Left colon (tissue), 2 donors: ENCODE measurements at regions not wholly inside any gene's neighbourhood (a gene's known extent, or its start where the extent isn't known, plus 50 kb on each side); places are given as distances from the start of the nearest gene placed in this dataset.

ENCODE experiments used
- ATAC-seq: fragments of 200-7000 bp; cut with Tn5 transposase; one replicate; pipeline ENCODE4 v1.9.1; 2020; ENCODE audit warnings: mild to moderate bottlenecking, moderate library complexity
- DNase-seq, 2 donors: peaks; one replicate each; pipeline ENCODE4 v3.0.0-alpha.2; 2020
- intact Hi-C, 2 donors: fragments of 100-400 bp; cut with DNase I in 1 of 2; cut with micrococcal nuclease in 1 of 2; formaldehyde crosslinking; loops; one replicate each; pipeline versions ENCODE4 v1.11.2 to v1.14.0; 2022; cut with DNase I, micrococcal nuclease
- donor health status: DM: no; HTN: no; CAD: no.
- donor health status: DM: yes; HTN: yes; CAD: no.

- intact Hi-C loops, result no loop called here
- DNase-seq (no peak), ATAC-seq (no peak)
Measured at GRCh38 chr10:121237718-121238117, 360.5 kb downstream of the FGFR2 start.

- DNase-seq, result peak; percentile 83 to 90
- intact Hi-C loops, result no loop called here
- ATAC-seq, result peak; percentile 81
Measured at GRCh38 chr10:121240011-121240410, 358.2 kb downstream of the FGFR2 start.

- ATAC-seq (peak; percentile 78), DNase-seq (no peak)
- intact Hi-C loops, result no loop called here
Measured at GRCh38 chr10:121240556-121240955, 357.7 kb downstream of the FGFR2 start.

- DNase-seq, result no peak
- no peak for ATAC-seq
- intact Hi-C loops, result no loop called here
Measured at GRCh38 chr10:121241337-121241736, 356.9 kb downstream of the FGFR2 start.

- intact Hi-C loops, result no loop called here
- DNase-seq, result no peak
- ATAC-seq, result no peak
Measured at GRCh38 chr10:121242741-121243608, 355.3 kb downstream of the FGFR2 start.

- intact Hi-C loops, result no loop called here
- ATAC-seq (no peak), DNase-seq (no peak)
Measured at GRCh38 chr10:121243609-121244241, 354.5 kb downstream of the FGFR2 start.

GRCh38 chr10:121244818-121245217, 353.4 kb downstream of the FGFR2 start:
- no peak for ATAC-seq
- intact Hi-C loops, result no loop called here
- DNase-seq, result no peak

GRCh38 chr10:121245754-121246153, 352.5 kb downstream of the FGFR2 start:
- intact Hi-C loops, result no loop called here
- no peak for DNase-seq
- peak; percentile 87 for ATAC-seq

GRCh38 chr10:121248266-121248665, 350.0 kb downstream of the FGFR2 start:
- ATAC-seq (no peak), DNase-seq (no peak)
- intact Hi-C loops, result no loop called here

- intact Hi-C loops, result no loop called here
- DNase-seq (no peak), ATAC-seq (no peak)
Measured at GRCh38 chr10:121250995-121251764, 347.1 kb downstream of the FGFR2 start.

- intact Hi-C loops, result no loop called here
- no peak for DNase-seq
- ATAC-seq, result no peak
Measured at GRCh38 chr10:121252756-121253155, 345.5 kb downstream of the FGFR2 start.

- ATAC-seq (no peak), DNase-seq (no peak)
- intact Hi-C loops, result no loop called here
Measured at GRCh38 chr10:121260377-121260776, 337.9 kb downstream of the FGFR2 start.

- intact Hi-C loops, result no loop called here
- DNase-seq (no peak), ATAC-seq (no peak)
Measured at GRCh38 chr10:121261665-121262064, 336.6 kb downstream of the FGFR2 start.

GRCh38 chr10:121262774-121263430, 335.3 kb downstream of the FGFR2 start:
- DNase-seq (peak in 1 of 2 donors; percentile 29), ATAC-seq (peak; percentile 78)

GRCh38 chr10:121263431-121263783, 334.8 kb downstream of the FGFR2 start:
- intact Hi-C loops, result no loop called here
- no peak for DNase-seq
- ATAC-seq, result peak; percentile 57

More at GRCh38 chr10:121262774-121263430, 335.3 kb downstream of the FGFR2 start:
- intact Hi-C loops, result no loop called here

GRCh38 chr10:121265360-121266123, 332.7 kb downstream of the FGFR2 start:
- intact Hi-C loops, result no loop called here
- ATAC-seq (no peak), DNase-seq (no peak)

GRCh38 chr10:121266370-121266769, 331.9 kb downstream of the FGFR2 start:
- no peak for ATAC-seq
- intact Hi-C loops, result no loop called here
- DNase-seq, result no peak

GRCh38 chr10:121267236-121268003, 330.8 kb downstream of the FGFR2 start:
- intact Hi-C loops, result no loop called here
- DNase-seq (no peak), ATAC-seq (no peak)
